Skeletal muscle satellite cell (primary cell): ENCODE measurements at regions not wholly inside any gene's neighbourhood (a gene's known extent, or its start where the extent isn't known, plus 50 kb on each side); places are given as distances from the start of the nearest gene placed in this dataset.

Experiments used
- H3K27me3 ChIP-seq: 2 replicates; pipeline ENCODE4 v1.7.0; 2013; ENCODE audit warnings: low read length; ENCODE audit not compliant: control insufficient read depth, insufficient read depth
- H3K36me3 ChIP-seq: 2 replicates; pipeline ENCODE4 v1.7.0; 2013; ENCODE audit warnings: mild to moderate bottlenecking, control low read depth, low read length; ENCODE audit not compliant: insufficient read depth
- H3K4me1 ChIP-seq: 2 replicates; pipeline ENCODE4 v1.7.0; 2013; ENCODE audit warnings: low read length; ENCODE audit not compliant: control insufficient read depth, insufficient read depth
- H3K4me2 ChIP-seq: 2 replicates; pipeline ENCODE4 v1.7.0; 2013; ENCODE audit warnings: mild to moderate bottlenecking, low read length
- H3K4me3 ChIP-seq: 2 replicates; pipeline ENCODE4 v1.7.0; 2013; ENCODE audit warnings: low read length
- H3K9ac ChIP-seq: 2 replicates; pipeline ENCODE4 v1.7.0; 2013; ENCODE audit warnings: mild to moderate bottlenecking, low read depth, low read length, moderate library complexity
- H3K9me3 ChIP-seq: replicated peaks from 2 replicates; pipeline ENCODE4 v1.7.0; 2013; ENCODE audit warnings: mild to moderate bottlenecking, control low read depth, low read length

DNA sequence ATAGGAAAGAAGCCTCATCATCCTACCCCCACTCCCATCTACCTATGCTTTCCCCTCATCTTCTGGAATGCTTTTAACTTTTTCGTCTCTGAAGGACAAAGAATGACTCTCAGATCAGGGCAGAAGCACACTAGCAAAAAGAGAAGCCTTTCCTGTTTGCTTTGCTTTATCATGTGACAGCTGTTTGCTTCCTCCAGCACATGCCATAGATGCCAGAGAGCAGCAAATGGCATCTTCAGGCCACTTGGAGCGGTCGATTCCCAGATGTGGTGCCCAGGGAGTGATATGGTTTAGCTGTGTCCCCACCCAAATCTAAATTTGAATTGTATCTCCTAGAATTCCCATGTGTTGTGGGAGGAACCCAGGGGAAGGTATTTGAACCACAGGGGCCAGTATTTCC is 294.8 kb downstream of the GADD45G start:
- Histone ChIP-seq H3K9ac (no peak overlapping the region), H3K4me2 (no peak overlapping the region), H3K27me3 (no peaks in the 10 kb centered on the region), H3K4me3 (no peak overlapping the region), H3K4me1 (peaks cover 4% of the 10 kb centered on the region), H3K9me3 (no peaks in the 10 kb centered on the region), H3K36me3 (no peaks in the 10 kb centered on the region)

DNA sequence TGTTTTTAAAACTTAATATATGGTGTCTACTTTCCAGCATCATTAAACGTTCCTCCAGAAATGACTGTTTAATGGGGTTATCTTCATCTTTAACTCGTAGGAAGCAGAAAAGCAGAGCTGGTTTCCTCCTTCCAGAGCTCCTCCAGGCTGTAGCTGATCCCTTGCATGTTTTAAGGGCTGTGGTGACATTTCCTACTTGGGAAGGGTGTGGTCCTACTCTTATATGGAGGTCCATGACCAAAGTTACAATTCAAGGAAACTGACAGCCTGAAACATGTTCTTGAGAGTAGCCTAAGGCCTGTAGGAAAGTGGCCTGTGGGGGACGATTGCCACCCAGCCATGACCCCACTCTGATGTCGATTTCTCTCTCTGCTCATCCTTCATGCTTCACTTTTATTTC is 297.1 kb downstream of the GADD45G start:
- no peak overlapping the region for H3K9ac ChIP-seq
- no peak overlapping the region for H3K4me2 ChIP-seq
- H3K36me3 ChIP-seq, result no peaks in the 10 kb centered on the region
- H3K4me3 ChIP-seq, result no peak overlapping the region
- no peaks in the 10 kb centered on the region for H3K27me3 ChIP-seq
- H3K4me1 ChIP-seq, result peaks cover 4% of the 10 kb centered on the region
- no peaks in the 10 kb centered on the region for H3K9me3 ChIP-seq

DNA sequence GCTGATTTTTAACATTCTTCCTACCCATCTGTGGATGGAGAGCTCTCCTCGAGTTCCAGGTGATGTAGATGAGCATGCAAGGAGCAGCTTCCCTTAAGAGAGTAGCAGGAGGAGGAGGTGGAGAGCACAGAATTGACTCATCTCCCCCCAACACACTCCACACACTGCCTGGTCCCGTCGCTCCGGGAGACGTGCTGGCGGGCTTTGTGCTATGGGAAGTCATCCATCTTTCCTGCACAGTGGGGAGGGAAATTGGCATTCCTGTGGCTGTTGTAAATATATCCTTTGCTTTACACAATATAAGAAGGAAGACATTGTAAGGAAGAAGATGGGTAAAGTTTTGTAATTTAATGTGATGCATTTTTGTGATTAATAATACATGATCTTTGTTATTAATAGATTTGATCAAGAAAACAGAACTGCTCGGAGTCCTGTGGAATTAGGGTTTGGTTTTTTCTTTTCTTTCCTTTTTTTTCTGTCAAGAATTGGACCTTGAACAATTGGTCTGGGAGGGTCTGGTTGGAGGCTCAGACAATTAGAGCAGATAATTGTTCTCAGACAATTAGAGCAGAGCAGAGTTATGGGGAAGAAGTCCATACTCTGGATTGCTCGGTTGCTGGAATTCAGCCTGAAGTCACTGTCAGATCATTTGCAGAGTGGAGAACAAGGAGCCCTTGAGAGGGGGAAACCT is 297.8 kb downstream of the GADD45G start:
- Histone ChIP-seq H3K27me3 (no peaks in the 10 kb centered on the region), H3K4me2 (no peak overlapping the region), H3K4me1 (peaks cover 4% of the 10 kb centered on the region), H3K9me3 (no peaks in the 10 kb centered on the region), H3K9ac (no peak overlapping the region), H3K4me3 (no peak overlapping the region), H3K36me3 (no peaks in the 10 kb centered on the region)

DNA sequence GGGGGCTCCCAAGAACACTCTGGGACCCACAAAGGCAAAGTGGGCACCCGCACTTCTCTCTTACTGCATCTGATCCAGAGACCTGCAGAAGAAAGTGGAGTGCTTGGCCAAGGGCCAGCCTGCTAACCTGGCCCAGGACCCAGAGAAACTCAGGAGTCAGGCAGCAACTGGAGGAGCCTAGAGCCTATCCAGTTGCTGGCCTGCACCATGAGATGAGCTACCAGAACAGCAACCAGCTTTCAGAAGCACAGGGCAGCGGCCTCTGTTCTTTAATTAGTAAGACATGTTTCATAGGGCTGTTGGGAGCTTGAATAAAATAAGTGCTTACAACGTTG is 298.3 kb downstream of the GADD45G start:
- H3K36me3 ChIP-seq, result no peaks in the 10 kb centered on the region
- H3K9ac ChIP-seq, result no peak overlapping the region
- no peaks in the 10 kb centered on the region for H3K9me3 ChIP-seq
- no peak overlapping the region for H3K4me2 ChIP-seq
- H3K27me3 ChIP-seq, result no peaks in the 10 kb centered on the region
- no peak overlapping the region for H3K4me3 ChIP-seq
- peaks cover 4% of the 10 kb centered on the region for H3K4me1 ChIP-seq

DNA sequence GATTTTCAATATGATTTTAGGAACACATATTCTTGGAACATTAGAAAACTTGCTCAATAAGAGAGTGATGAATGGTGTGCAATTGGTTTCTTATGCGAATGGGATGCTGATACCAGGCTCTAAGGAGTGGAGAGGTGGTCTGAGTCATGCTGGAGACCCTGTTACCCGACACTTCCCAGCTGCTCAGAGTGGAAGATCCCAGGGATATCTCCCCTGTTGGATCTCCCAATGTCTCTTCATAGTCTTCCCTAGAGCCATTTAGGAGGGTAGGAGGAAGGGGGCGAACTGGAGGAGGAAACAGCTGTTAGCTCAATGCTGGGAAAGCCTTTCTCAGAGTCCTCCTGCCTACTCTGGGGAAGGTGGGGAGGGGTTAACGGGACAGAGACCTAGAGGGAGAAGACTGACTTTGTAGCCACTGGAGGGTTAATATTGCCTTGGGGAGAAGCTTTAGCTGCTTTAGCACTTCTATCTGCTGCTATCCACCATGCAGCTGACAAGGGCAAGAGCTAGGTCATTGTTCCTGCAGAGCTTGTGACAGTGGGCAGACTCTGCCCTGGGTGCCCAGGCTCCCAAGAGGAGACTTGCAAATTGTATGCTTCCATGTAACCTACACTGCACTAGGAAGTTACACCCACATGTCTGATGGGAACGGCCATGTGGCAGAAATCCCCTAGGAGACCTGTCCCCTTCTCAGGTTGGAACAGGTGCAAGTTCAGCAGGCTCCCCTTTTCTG is 301.0 kb downstream of the GADD45G start:
- Histone ChIP-seq H3K4me2 (no peak overlapping the region), H3K4me1 (no peaks in the 10 kb centered on the region), H3K9ac (no peak overlapping the region), H3K27me3 (no peaks in the 10 kb centered on the region), H3K36me3 (no peaks in the 10 kb centered on the region), H3K4me3 (no peak overlapping the region), H3K9me3 (no peaks in the 10 kb centered on the region)

DNA sequence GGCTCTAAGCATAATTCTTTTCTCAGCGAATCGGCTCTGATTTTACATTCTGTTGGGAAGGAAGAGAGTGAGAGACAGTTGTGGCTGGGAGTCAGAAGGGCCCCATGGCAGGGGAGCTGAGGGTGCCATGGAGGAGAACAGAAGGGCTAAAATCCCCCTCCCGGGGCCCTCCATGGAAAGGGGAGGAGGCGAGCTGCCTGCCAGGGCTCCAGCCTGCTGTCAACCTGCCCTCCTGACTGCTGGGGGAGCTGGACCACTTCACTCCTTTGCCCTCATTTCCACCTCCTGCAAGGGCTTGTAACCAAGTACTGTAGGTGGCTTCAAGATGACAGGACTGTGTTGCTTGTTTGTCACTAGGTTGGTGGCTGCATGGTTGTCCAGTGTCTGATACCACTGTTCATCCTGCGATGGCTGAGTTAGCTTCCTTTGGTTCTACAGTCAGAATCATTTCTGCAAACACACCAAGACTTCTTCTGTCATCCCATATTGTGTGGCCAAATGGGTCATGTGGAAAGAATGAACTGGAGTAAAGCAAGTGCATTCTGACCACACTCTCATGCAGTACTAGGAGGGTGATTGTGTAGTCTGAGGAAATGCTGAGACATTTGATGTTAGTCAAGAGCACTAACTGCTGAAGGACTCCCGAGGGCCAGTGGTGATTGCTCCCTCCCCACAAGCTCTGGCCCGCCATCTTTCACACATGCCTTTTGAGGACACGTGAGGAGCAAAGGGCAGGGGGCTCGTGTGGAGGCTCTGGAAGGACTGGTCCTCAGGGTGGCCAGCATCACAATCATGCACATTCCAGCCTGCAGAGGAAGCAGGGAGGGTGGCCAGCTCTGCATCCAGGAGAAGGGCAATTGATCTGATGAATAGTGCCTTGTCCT is 307.2 kb downstream of the GADD45G start:
- no peaks in the 10 kb centered on the region for H3K36me3 ChIP-seq
- H3K4me2 ChIP-seq, result no peak overlapping the region
- no peak overlapping the region for H3K9ac ChIP-seq
- H3K9me3 ChIP-seq, result no peaks in the 10 kb centered on the region
- H3K4me3 ChIP-seq, result no peak overlapping the region
- no peaks in the 10 kb centered on the region for H3K4me1 ChIP-seq
- no peaks in the 10 kb centered on the region for H3K27me3 ChIP-seq

DNA sequence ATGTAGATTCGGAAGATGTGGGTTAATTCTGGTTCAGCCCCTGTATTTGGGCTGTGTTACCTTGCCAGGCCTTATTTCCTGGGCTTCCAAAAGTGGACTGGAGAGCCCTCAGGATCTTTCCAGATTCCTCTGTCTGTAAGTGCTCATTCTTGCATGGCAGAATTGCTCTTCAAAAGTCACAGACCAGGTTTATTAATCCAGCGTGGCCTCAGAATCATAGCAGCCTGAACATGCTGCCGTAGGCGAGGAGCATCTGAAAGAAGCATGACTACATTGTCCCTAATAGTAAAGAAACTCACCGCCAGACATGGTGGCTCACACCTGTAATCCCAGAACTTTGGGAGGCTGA is 307.8 kb downstream of the GADD45G start:
- Histone ChIP-seq H3K4me1 (no peaks in the 10 kb centered on the region), H3K9ac (no peak overlapping the region), H3K9me3 (no peaks in the 10 kb centered on the region), H3K4me2 (no peak overlapping the region), H3K27me3 (no peaks in the 10 kb centered on the region), H3K4me3 (no peak overlapping the region), H3K36me3 (no peaks in the 10 kb centered on the region)

DNA sequence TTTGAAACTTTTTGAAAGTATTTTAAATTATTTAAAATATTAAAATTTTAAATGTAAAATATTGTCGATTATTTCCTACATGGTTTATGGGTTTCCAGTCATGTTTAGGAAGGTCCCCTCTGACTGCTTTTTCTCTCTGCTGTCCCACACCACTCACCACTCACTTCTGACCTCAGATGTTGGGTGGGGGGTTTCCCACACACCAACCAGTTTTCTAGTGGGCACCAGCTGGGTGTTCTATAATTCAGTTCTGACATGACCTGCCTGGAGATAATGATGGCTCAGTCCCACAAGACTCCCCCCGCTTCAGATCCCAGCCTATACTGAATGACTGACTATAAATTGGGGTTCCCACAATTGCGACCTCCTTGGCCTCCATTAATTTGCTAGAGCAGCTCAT is 310.4 kb downstream of the GADD45G start:
- H3K9ac ChIP-seq, result no peak overlapping the region
- no peak overlapping the region for H3K4me2 ChIP-seq
- H3K9me3 ChIP-seq, result no peaks in the 10 kb centered on the region
- no peak overlapping the region for H3K4me3 ChIP-seq
- H3K27me3 ChIP-seq, result no peaks in the 10 kb centered on the region
- H3K4me1 ChIP-seq, result no peaks in the 10 kb centered on the region
- H3K36me3 ChIP-seq, result no peaks in the 10 kb centered on the region

DNA sequence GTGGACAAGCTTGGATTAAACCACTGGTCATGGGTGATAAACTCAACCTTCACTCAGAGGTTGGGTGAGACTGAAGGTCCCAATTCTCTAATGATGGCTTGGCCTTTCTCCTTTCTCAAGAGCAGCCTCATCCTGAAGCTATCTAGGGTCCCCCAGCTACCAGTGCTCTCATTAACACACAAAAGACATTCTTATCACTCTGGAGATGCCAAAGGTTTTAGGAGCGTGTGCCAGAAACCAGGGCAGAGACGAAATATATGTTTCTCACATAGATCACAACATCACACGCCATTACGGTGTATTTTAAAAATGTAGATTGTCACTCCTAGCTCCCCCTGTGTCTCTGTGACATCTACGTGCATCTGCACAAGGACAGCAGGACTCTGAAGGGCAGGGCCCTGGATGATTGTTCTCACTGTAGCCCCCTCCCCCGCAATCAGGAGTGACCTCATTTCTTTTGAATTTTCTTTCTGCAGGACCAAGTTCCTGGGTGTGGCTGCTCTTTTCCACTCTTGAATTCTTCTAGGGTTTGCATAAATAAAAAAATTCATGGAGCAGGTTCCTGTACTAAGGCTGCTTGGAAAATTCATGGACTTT is 311.3 kb downstream of the GADD45G start:
- no peaks in the 10 kb centered on the region for H3K36me3 ChIP-seq
- H3K27me3 ChIP-seq, result no peaks in the 10 kb centered on the region
- H3K9ac ChIP-seq, result no peak overlapping the region
- no peaks in the 10 kb centered on the region for H3K4me1 ChIP-seq
- H3K4me2 ChIP-seq, result no peak overlapping the region
- no peaks in the 10 kb centered on the region for H3K9me3 ChIP-seq
- no peak overlapping the region for H3K4me3 ChIP-seq

DNA sequence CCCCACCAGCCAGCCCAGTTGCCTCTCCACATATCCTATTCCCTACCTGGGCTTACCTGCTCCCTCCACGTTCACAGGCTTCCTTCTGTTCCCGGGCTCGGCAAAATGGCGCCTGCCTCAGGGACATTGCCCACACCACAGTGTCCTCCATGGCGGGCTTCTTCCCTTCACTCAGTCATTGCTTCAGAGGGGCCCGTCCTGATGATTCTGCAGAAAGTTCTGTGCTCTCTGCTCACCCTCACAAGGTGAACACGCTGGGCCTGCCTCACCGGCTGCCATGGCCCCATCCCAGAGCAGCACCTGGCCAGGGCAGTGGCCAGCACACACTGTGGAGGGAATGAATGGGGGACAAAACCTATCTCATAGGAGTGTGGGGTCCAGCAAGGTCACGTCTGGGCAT is 313.0 kb downstream of the GADD45G start:
- no peaks in the 10 kb centered on the region for H3K27me3 ChIP-seq
- no peak overlapping the region for H3K9ac ChIP-seq
- H3K36me3 ChIP-seq, result no peaks in the 10 kb centered on the region
- no peak overlapping the region for H3K4me3 ChIP-seq
- H3K9me3 ChIP-seq, result no peaks in the 10 kb centered on the region
- no peaks in the 10 kb centered on the region for H3K4me1 ChIP-seq
- H3K4me2 ChIP-seq, result no peak overlapping the region

DNA sequence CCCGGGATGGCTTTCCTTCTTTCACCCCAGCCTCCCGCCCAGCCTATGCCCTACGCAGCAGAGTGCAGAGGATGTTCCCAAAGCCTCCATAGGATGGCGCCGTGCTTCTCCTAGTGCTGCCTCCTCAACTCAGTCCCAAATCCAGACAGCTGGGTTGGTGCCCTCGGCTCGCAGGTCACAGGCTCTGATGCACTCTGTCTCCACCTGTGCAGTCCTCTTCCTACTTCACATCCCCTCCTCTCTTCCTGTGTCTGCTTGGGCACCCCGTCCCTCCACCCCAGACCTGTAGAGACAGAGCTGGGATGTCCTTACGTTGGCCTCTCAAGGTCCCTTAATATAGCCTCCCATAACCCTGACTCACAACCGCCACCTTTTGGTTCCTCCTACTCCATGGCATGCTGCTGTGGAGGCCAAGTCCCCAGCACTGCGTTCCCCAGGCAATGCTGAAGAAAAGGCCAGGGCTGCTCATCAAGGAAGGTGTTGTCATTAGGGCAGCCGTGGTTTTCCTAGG is 314.4 kb downstream of the GADD45G start:
- H3K4me2 ChIP-seq, result no peak overlapping the region
- no peaks in the 10 kb centered on the region for H3K9me3 ChIP-seq
- H3K4me1 ChIP-seq, result no peaks in the 10 kb centered on the region
- no peak overlapping the region for H3K9ac ChIP-seq
- H3K36me3 ChIP-seq, result no peaks in the 10 kb centered on the region
- no peak overlapping the region for H3K4me3 ChIP-seq
- no peaks in the 10 kb centered on the region for H3K27me3 ChIP-seq
